ENCODE measurements at regions not wholly inside any gene's neighbourhood (a gene's known extent, or its start where the extent isn't known, plus 50 kb on each side); places are given as distances from the start of the nearest gene placed in this dataset.
A peak's percentile ranks its signal among the peaks of the same experiment; 100 is the strongest.

DNA sequence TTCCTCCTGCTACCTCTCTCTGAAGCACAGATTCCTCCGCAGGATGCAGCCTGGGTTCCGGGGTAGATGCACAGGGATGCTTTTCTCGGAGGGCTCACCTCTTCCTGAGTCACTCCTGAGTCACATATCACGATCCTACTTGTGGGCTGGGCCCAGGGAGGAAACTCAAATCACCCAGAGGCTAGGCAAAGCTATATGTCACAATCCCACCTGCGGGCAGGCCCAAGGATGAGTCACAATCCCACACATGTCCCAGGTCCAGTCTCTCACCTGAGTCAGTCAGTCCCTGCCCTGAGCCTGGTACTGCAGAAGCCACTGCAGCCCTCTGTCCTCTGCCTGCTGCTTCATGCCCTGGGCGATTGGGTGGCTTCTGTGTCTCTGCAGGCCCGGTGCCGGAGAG lies 149.0 kb upstream of the GSC start:
- Histone ChIP-seq H3K79me1 (ENCODE audit: low read depth, low read length) (no peaks in the 10 kb centered on the region), H4K8ac (ENCODE audit: extremely low read depth, insufficient read depth, low read length) (no peak overlapping the region), H3K27me3 (replicated peaks in 1 of 4; ENCODE audit: control insufficient read depth in 3 of 4, extremely low read depth in 1 of 4, insufficient read depth in 3 of 4, low read length in 3 of 4) (no peaks in the 10 kb centered on the region), H3K9me3 (ENCODE audit: insufficient read depth in 2 of 2, low read depth in 1 of 2, low read length in 1 of 2) (no peaks in the 10 kb centered on the region), H2BK5ac (ENCODE audit: low read depth, low read length) (no peak overlapping the region), H3K14ac (ENCODE audit: insufficient read length) (no peak overlapping the region), H3K56ac (replicated peaks; ENCODE audit: insufficient read length, low read depth, low read length) (no peak overlapping the region), H4K5ac (ENCODE audit: insufficient read length, low read depth, low read length) (no peak overlapping the region), H3K23me2 (ENCODE audit: low read depth, low read length) (no peaks in the 10 kb centered on the region), H4K91ac (replicated peaks; ENCODE audit: insufficient read length, low read length) (no peak overlapping the region), H2BK20ac (ENCODE audit: low read length) (no peak overlapping the region), H2BK120ac (replicated peaks; ENCODE audit: low read depth, low read length) (no peak overlapping the region), H2BK15ac (ENCODE audit: low read length) (no peak overlapping the region), H3K4me3 (ENCODE audit: extremely low read depth in 1 of 4, insufficient read depth in 2 of 4, low read depth in 3 of 4, low read length in 4 of 4) (no peak overlapping the region), H3K9ac (replicated peaks in 1 of 4; ENCODE audit: extremely low read depth in 1 of 4, low read depth in 3 of 4, low read length in 3 of 4) (no peak overlapping the region), H3K27ac (ENCODE audit: low read depth, low read length) (no peak overlapping the region), H3K4me1 (replicated peaks in 1 of 4; ENCODE audit: control insufficient read depth in 3 of 4, insufficient read depth in 4 of 4, low read length in 3 of 4) (no peaks in the 10 kb centered on the region), H3K18ac (ENCODE audit: extremely low read depth, low read length) (no peak overlapping the region), H3K4me2 (ENCODE audit: insufficient read depth in 1 of 2, low read depth in 2 of 2, low read length in 2 of 2) (no peak overlapping the region), H3K4ac (replicated peaks; ENCODE audit: insufficient read length, low read depth, low read length) (no peak overlapping the region), H3K23ac (ENCODE audit: insufficient read length) (no peak overlapping the region), H4K20me1 (replicated peaks in 1 of 2; ENCODE audit: control insufficient read depth in 1 of 2, insufficient read depth in 2 of 2, low read length in 2 of 2) (no peaks in the 10 kb centered on the region), H3K79me2 (ENCODE audit: control insufficient read depth in 1 of 2, insufficient read depth in 2 of 2, low read length in 2 of 2) (no peaks in the 10 kb centered on the region), H2BK12ac (ENCODE audit: low read depth, low read length) (no peak overlapping the region), H3K36me3 (ENCODE audit: control insufficient read depth in 2 of 4, insufficient read depth in 4 of 4, low read length in 3 of 4) (no peaks in the 10 kb centered on the region), H2AK5ac (ENCODE audit: low read depth, low read length) (no peak overlapping the region), H2AFZ (ENCODE audit: low read length) (no peak overlapping the region)
- DNase-seq (ENCODE audit: low read depth in 1 of 2, low spot score in 2 of 2): peak in 1 of 2 experiments; percentile 5
- no peak for FAIRE-seq
- 84% methylated on average over 8 of the region's 8 CpGs; no CpG with 5 or more reads in 1 of the 2 experiments for WGBS, 2 experiments (ENCODE audit: extremely low coverage in 1 of 2, insufficient coverage in 1 of 2, insufficient read length in 1 of 2, insufficient replicate concordance in 2 of 2, low coverage in 1 of 2, low lambda C conversion rate in 2 of 2, missing lambda C conversion rate in 1 of 2)
- CTCF ChIA-PET (ENCODE audit: partially characterized antibody): interaction anchor here (0.9 kb wide), 1 partner anchor 24 kb away, joined by 3 read pairs; no protein-coding TSS in a partner anchor
- POLR2A ChIA-PET (ENCODE audit: partially characterized antibody): no interaction called here
- TF ChIP-seq TAF7 (optimal IDR thresholded peaks at IDR 0.05; ENCODE audit: borderline replicate concordance, low read depth, low read length) (no peak), SUZ12 (IDR thresholded peaks at IDR 0.05; ENCODE audit: low read length) (no peak), HDAC2 (IDR thresholded peaks at IDR 0.05; ENCODE audit: borderline replicate concordance in 1 of 2, low read depth in 2 of 2, low read length in 2 of 2) (no peak), FOSL1 (IDR thresholded peaks at IDR 0.05; ENCODE audit: insufficient read depth, low read depth, low read length) (no peak), KDM1A (IDR thresholded peaks at IDR 0.05; ENCODE audit: borderline replicate concordance, low read length) (no peak), CHD1 (IDR thresholded peaks at IDR 0.05; ENCODE audit: low read depth, low read length) (no peak), HDAC6 (IDR thresholded peaks at IDR 0.05; ENCODE audit: low read depth, low read length) (no peak), BCL11A (IDR thresholded peaks at IDR 0.05; ENCODE audit: low read depth in 2 of 2, low read length in 2 of 2) (no peak), KDM4A (IDR thresholded peaks at IDR 0.05; ENCODE audit: low read depth, low read length, severe bottlenecking) (no peak), GTF2F1 (IDR thresholded peaks at IDR 0.05; ENCODE audit: borderline replicate concordance, low read depth, low read length) (no peak), RXRA (IDR thresholded peaks at IDR 0.05; ENCODE audit: insufficient read depth, low read depth, low read length) (no peak), EZH2 (IDR thresholded peaks at IDR 0.05; ENCODE audit: low read depth, low read length, severe bottlenecking) (no peak)
- TF ChIP-seq, protein P1, sequence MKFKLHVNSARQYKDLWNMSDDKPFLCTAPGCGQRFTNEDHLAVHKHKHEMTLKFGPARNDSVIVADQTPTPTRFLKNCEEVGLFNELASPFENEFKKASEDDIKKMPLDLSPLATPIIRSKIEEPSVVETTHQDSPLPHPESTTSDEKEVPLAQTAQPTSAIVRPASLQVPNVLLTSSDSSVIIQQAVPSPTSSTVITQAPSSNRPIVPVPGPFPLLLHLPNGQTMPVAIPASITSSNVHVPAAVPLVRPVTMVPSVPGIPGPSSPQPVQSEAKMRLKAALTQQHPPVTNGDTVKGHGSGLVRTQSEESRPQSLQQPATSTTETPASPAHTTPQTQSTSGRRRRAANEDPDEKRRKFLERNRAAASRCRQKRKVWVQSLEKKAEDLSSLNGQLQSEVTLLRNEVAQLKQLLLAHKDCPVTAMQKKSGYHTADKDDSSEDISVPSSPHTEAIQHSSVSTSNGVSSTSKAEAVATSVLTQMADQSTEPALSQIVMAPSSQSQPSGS (IDR thresholded peaks at IDR 0.05; ENCODE audit: low read length): no peak

Data from H1 (cell line).